K562 (cell line): ENCODE measurements at regions not wholly inside any gene's neighbourhood (a gene's known extent, or its start where the extent isn't known, plus 50 kb on each side); places are given as distances from the start of the nearest gene placed in this dataset.

Experiments used
- ATAC-seq: fragments of 200-7000 bp; cut with Tn5 transposase; 3 replicates; pipeline ENCODE4 v1.9.1; 2020; ENCODE audit warnings: moderate library complexity
- BruUV-seq: library from RNA; stranded (reverse); fragments of 400-500 nt; replicated peaks from 2 replicates; lab custom pipeline; 2021; lab: Mats Ljungman, UMichigan
- CTCF ChIA-PET: fragments of 300-600 bp; formaldehyde crosslinking; extraction: SDS; loops from one replicate; lab custom pipeline; 2021; ENCODE audit warnings: low intra/inter-chr PET ratio; lab: Yijun Ruan, JAX
- POLR2A ChIA-PET: fragments of 300-600, 350-650 bp; sonication (Branson Sonifier 250); formaldehyde crosslinking; extraction: SDS; loops from one replicate; lab custom pipeline; 2021; ENCODE audit warnings: antibody characterized with exemption, inconsistent platforms; lab: Yijun Ruan, JAX
- DNase-seq, 4 experiments: peaks; one replicate each; pipeline versions ENCODE4 v3.0.0 to v3.0.0-alpha.2; 2011 to 2018; ENCODE audit warnings: low spot score in 3 of 4, mixed read lengths in 3 of 4; ENCODE audit errors: extremely low read depth in 1 of 4
- FAIRE-seq: peaks from 2 replicates; lab custom pipeline; 2011; peaks lifted over from hg19 to GRCh38; lab: Jason Lieb, UNC
- H2AFZ ChIP-seq: 2 replicates; pipeline ENCODE4 v1.6.0; 2011; ENCODE audit warnings: low read depth, low read length, control low read depth, inconsistent platforms
- H3K27ac ChIP-seq: fragments of 200-600 bp; 3 replicates; pipeline ENCODE4 v1.8.0; 2011; ENCODE audit warnings: low read depth, mild to moderate bottlenecking, control low read depth, inconsistent platforms, low read length, moderate library complexity, mixed read lengths; ENCODE audit errors: extremely low read depth
- H3K27me3 ChIP-seq, 2 experiments: fragments of 300-600 bp in 1 of 2; 2 replicates in 1 of 2; 3 replicates in 1 of 2; pipeline versions ENCODE4 v1.6.0 to v1.8.0; 2011; ENCODE audit warnings: inconsistent platforms in 2 of 2, low read length in 2 of 2, mild to moderate bottlenecking in 1 of 2, mixed read lengths in 1 of 2, moderate library complexity in 1 of 2; ENCODE audit not compliant: control insufficient read depth in 2 of 2, insufficient read depth in 2 of 2
- H3K36me3 ChIP-seq: fragments of 300-600 bp; 3 replicates; pipeline ENCODE4 v1.8.0; 2011; ENCODE audit warnings: mild to moderate bottlenecking, low read length, inconsistent platforms; ENCODE audit not compliant: control insufficient read depth, insufficient read depth
- H3K4me1 ChIP-seq, 2 experiments: fragments of 200-600 bp in 1 of 2; replicated peaks in 1 of 2; 2 replicates in 1 of 2; 3 replicates in 1 of 2; pipeline versions ENCODE4 v1.5.1 to v1.8.0; 2011; ENCODE audit warnings: inconsistent platforms in 2 of 2, low read length in 2 of 2, mild to moderate bottlenecking in 1 of 2, mixed read lengths in 1 of 2, moderate library complexity in 1 of 2; ENCODE audit not compliant: control insufficient read depth in 2 of 2, insufficient read depth in 2 of 2
- H3K4me2 ChIP-seq: 2 replicates; pipeline ENCODE4 v1.6.1; 2011; ENCODE audit warnings: low read length, control low read depth, inconsistent platforms, mixed read lengths; ENCODE audit not compliant: insufficient read depth
- H3K4me3 ChIP-seq: fragments of 200-600 bp; sonication (generic), shearing (Covaris generic); 2 replicates; pipeline ENCODE4 v1.5.1; 2016; ENCODE audit warnings: control low read depth, inconsistent platforms
- H3K79me2 ChIP-seq: fragments of 200-600 bp; 3 replicates; pipeline ENCODE4 v1.8.0; 2011; ENCODE audit warnings: low read length, inconsistent platforms; ENCODE audit not compliant: control insufficient read depth, insufficient read depth
- H3K9ac ChIP-seq, 2 experiments: 2 replicates each; pipeline versions ENCODE4 v1.6.0 to v1.6.1; 2011; ENCODE audit warnings: low read depth in 2 of 2, low read length in 2 of 2, control low read depth in 1 of 2, inconsistent platforms in 1 of 2, mild to moderate bottlenecking in 1 of 2, mixed read lengths in 1 of 2; ENCODE audit not compliant: insufficient read depth in 1 of 2
- H3K9me1 ChIP-seq: one replicate; pipeline ENCODE4 v1.6.0; 2011; ENCODE audit warnings: inconsistent platforms, mild to moderate bottlenecking, low read length, moderate library complexity; ENCODE audit not compliant: control insufficient read depth, insufficient read depth
- H3K9me3 ChIP-seq: replicated peaks from 2 replicates; pipeline ENCODE4 v1.5.1; 2011; ENCODE audit warnings: low read depth, low read length, inconsistent platforms; ENCODE audit not compliant: control insufficient read depth, insufficient read depth
- H4K20me1 ChIP-seq: replicated peaks from 2 replicates; pipeline ENCODE4 v1.6.1; 2011; ENCODE audit warnings: low read length, inconsistent platforms, mixed read lengths; ENCODE audit not compliant: control insufficient read depth, insufficient read depth
- ADNP ChIP-seq: fragments of 200-800 bp; sonication (Bioruptor generic); IDR thresholded peaks from 2 replicates; pipeline ENCODE4 v1.6.1; 2016; ENCODE audit warnings: missing genetic modification characterization, missing compliant biosample characterization
- CBX5 ChIP-seq: IDR thresholded peaks from 2 replicates; pipeline ENCODE4 v1.6.1; 2014; ENCODE audit warnings: low read depth, borderline replicate concordance
- CC2D1A ChIP-seq: fragments of 450-650 bp; IDR thresholded peaks from 2 replicates; pipeline ENCODE4 v1.6.1; 2017; ENCODE audit warnings: mild to moderate bottlenecking
- KDM4B ChIP-seq, 2 experiments: fragments of 450-650 bp in 1 of 2; sonication (generic) in 1 of 2; IDR thresholded peaks; 2 replicates each; pipeline ENCODE4 v1.6.1; 2016 to 2017; ENCODE audit warnings: borderline replicate concordance in 2 of 2, antibody characterized with exemption in 1 of 2, low read depth in 1 of 2, mild to moderate bottlenecking in 1 of 2
- MAFK ChIP-seq: IDR thresholded peaks from 2 replicates; pipeline ENCODE4 v1.6.1; 2011; ENCODE audit warnings: low read length, improper control_type of control experiment
- RBM14 ChIP-seq: fragments of 200-400 bp; formaldehyde crosslinking; IDR thresholded peaks from 2 replicates; pipeline ENCODE4 v1.6.1; 2018; ENCODE audit warnings: low read depth, mild to moderate bottlenecking, low read length, moderate library complexity, borderline replicate concordance; ENCODE audit not compliant: insufficient read depth
- TSC22D4 ChIP-seq: fragments of 450-650 bp; IDR thresholded peaks from 2 replicates; pipeline ENCODE4 v1.6.1; 2016; ENCODE audit warnings: missing genetic modification characterization, missing biosample characterization, control low read depth
- ZFP30 ChIP-seq: fragments of 250-450 bp; sonication (Bioruptor Pico); IDR thresholded peaks from 2 replicates; pipeline ENCODE4 v1.8.0; 2022; ENCODE audit warnings: moderate library complexity, mild to moderate bottlenecking, inconsistent platforms, borderline replicate concordance
- ZNF3 ChIP-seq: fragments of 250-450 bp; sonication (Bioruptor Pico); IDR thresholded peaks from 2 replicates; pipeline ENCODE4 v1.5.0; 2021; ENCODE audit warnings: mild to moderate bottlenecking, moderate library complexity
- WGBS: fragments of 100-300 bp; shearing (Covaris generic); methylation state at CpG from one replicate; pipeline ENCODE4 v1.1.6; 2016; ENCODE audit warnings: low coverage, mixed read lengths; ENCODE audit not compliant: insufficient coverage; ENCODE audit errors: missing lambda C conversion rate; 5-methylcytosine and 5-hydroxymethylcytosine counted together
- in situ Hi-C: fragments of 300-500 bp; cut with MboI; formaldehyde crosslinking; loops from 4 replicates; pipeline ENCODE4 v1.15.0; 2018; ENCODE audit warnings: inconsistent platforms, mixed read lengths
- intact Hi-C: fragments of 100-400 bp; cut with micrococcal nuclease; formaldehyde crosslinking; loops from 2 replicates; pipeline ENCODE4 v1.14.2; 2022
- TF ChIP-seq, protein P1 (sequence below): fragments of 450-650 bp; IDR thresholded peaks from one replicate; pipeline ENCODE4 v1.6.1; 2018; ENCODE audit warnings: mild to moderate bottlenecking, moderate library complexity; ENCODE audit not compliant: partially characterized antibody
- TF ChIP-seq, protein P2 (sequence below): fragments of 250-450 bp; sonication (Bioruptor Pico); IDR thresholded peaks from 2 replicates; pipeline ENCODE4 v1.5.0; 2021; ENCODE audit warnings: mild to moderate bottlenecking, borderline replicate concordance
- TF ChIP-seq, protein P3 (sequence below): fragments of 450-650 bp; formaldehyde crosslinking; IDR thresholded peaks from 2 replicates; pipeline ENCODE4 v1.4.0; 2020; ENCODE audit warnings: mild to moderate bottlenecking, moderate library complexity

DNA sequence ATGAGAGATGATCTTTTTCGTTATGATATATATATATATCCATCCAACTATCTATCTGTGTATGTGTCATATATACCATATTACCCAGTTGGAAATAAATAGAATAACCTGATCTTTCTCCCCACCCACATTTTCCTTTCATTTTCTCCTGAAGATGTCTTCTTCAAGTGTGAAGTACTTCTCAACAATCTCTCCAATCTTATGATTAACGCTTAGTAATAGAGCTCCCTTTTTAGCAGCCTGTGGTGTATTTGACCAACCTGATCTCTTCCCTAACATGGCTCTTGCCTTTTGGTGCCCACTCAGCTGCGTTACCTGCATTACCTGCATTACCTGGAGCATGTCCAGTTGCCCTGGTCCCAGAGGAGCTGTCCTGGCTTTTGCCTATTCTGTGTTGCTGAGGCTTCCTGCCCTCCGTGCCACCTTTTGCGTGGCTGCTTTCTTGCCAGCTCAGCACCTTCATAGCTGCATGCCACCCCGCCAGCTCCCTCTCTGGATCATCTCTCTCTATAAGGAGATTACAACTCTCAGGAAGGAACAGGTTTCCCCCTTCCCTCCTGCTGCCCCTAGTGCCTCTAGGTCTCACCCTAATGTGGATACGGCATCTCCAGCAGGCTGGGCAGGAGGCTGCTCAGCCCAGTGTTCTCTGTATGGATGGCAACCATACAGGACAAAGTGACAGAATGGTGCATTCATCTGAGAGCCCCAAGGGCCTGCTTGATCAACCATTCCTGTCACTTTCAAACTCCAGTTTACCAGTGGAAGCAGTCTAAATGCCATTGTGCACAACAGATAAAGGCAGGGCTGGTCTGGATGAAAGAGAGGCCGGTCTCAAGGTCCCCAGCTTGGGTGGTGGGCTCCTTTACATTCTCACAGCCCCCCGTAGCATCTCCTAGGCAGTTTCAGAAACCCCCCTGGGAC is 126.7 kb downstream of the GADD45G start:
- no peaks in the 10 kb centered on the region for H4K20me1 ChIP-seq
- no peak overlapping the region for H3K9ac ChIP-seq
- H3K9me3 ChIP-seq, result no peaks in the 10 kb centered on the region
- ChIA-PET CTCF (interaction anchor here (0.5 kb wide), 1 partner anchor 16 kb away, joined by 6 read pairs; no protein-coding TSS in a partner anchor), POLR2A (interaction anchor here (0.8 kb wide), 1 partner anchor 8 kb away, joined by 3 read pairs; no protein-coding TSS in a partner anchor)
- in situ Hi-C loops, result no loop called here
- no TSS peak for BruUV-seq
- no peak for DNase-seq
- H3K4me2 ChIP-seq, result no peak overlapping the region
- no peak for TF ChIP-seq CC2D1A
- TF ChIP-seq, protein P1, sequence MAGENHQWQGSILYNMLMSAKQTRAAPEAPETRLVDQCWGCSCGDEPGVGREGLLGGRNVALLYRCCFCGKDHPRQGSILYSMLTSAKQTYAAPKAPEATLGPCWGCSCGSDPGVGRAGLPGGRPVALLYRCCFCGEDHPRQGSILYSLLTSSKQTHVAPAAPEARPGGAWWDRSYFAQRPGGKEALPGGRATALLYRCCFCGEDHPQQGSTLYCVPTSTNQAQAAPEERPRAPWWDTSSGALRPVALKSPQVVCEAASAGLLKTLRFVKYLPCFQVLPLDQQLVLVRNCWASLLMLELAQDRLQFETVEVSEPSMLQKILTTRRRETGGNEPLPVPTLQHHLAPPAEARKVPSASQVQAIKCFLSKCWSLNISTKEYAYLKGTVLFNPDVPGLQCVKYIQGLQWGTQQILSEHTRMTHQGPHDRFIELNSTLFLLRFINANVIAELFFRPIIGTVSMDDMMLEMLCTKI, result no peak
- no peak for TF ChIP-seq MAFK
- no peak for TF ChIP-seq RBM14
- no peak for TF ChIP-seq CBX5
- TF ChIP-seq, protein P2, sequence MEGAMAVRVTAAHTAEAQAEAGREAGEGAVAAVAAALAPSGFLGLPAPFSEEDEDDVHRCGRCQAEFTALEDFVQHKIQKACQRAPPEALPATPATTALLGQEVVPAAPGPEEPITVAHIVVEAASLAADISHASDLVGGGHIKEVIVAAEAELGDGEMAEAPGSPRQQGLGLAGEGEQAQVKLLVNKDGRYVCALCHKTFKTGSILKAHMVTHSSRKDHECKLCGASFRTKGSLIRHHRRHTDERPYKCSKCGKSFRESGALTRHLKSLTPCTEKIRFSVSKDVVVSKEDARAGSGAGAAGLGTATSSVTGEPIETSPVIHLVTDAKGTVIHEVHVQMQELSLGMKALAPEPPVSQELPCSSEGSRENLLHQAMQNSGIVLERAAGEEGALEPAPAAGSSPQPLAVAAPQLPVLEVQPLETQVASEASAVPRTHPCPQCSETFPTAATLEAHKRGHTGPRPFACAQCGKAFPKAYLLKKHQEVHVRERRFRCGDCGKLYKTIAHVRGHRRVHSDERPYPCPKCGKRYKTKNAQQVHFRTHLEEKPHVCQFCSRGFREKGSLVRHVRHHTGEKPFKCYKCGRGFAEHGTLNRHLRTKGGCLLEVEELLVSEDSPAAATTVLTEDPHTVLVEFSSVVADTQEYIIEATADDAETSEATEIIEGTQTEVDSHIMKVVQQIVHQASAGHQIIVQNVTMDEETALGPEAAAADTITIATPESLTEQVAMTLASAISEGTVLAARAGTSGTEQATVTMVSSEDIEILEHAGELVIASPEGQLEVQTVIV (CRISPR knock-in tag), result no peak
- TF ChIP-seq TSC22D4 (tag), result no peak
- no peak for TF ChIP-seq ZFP30 (CRISPR knock-in tag)
- TF ChIP-seq ADNP (tag), result no peak
- TF ChIP-seq, protein P3, sequence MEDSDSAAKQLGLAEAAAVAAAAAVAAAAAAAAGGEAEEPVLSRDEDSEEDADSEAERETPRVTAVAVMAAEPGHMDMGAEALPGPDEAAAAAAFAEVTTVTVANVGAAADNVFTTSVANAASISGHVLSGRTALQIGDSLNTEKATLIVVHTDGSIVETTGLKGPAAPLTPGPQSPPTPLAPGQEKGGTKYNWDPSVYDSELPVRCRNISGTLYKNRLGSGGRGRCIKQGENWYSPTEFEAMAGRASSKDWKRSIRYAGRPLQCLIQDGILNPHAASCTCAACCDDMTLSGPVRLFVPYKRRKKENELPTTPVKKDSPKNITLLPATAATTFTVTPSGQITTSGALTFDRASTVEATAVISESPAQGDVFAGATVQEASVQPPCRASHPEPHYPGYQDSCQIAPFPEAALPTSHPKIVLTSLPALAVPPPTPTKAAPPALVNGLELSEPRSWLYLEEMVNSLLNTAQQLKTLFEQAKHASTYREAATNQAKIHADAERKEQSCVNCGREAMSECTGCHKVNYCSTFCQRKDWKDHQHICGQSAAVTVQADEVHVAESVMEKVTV (CRISPR knock-in tag), result no peak
- no peak for TF ChIP-seq KDM4B (IDR thresholded peaks at IDR 0.05; ENCODE audit: borderline replicate concordance in 2 of 2, low read depth in 1 of 2)
- no peak for TF ChIP-seq ZNF3 (CRISPR knock-in tag)
- no peaks in the 10 kb centered on the region for H3K36me3 ChIP-seq
- intact Hi-C loops, result loop anchor here (10.0 kb wide), 1 partner anchor 127 kb away; the partner anchor contains the start of gene GADD45G
- peaks cover 0 to 4% of the 10 kb centered on the region in 2 experiments; a peak in 2 of 5 replicates for H3K27me3 ChIP-seq
- no peaks in the 10 kb centered on the region for H3K9me1 ChIP-seq
- no peak overlapping the region for H3K4me3 ChIP-seq
- no peaks in the 10 kb centered on the region for H3K4me1 ChIP-seq
- FAIRE-seq, result no peak
- ATAC-seq, result no peak
- H3K27ac ChIP-seq, result no peak overlapping the region
- WGBS, result 3% methylated on average over 9 of the region's 9 CpGs
- no peak overlapping the region for H2AFZ ChIP-seq
- H3K79me2 ChIP-seq, result no peaks in the 10 kb centered on the region
